Spleen (tissue), 7 donors: ENCODE measurements at regions not wholly inside any gene's neighbourhood (a gene's known extent, or its start where the extent isn't known, plus 50 kb on each side); places are given as distances from the start of the nearest gene placed in this dataset.

Source experiments
- CTCF ChIP-seq, 11 experiments: fragments of 200-600 bp in 7 of 11; fragments of 450-650 bp in 4 of 11; sonication (generic) in 4 of 11; IDR thresholded peaks in 8 of 11; conservative IDR thresholded peaks in 3 of 11; 1 replicate in 7 of 11; 2 replicates in 4 of 11; pipeline versions ENCODE4 v1.4.0 to v1.8.0; 2016 to 2021; ENCODE audit warnings: antibody characterized with exemption in 11 of 11, inconsistent platforms in 4 of 11, mild to moderate bottlenecking in 1 of 11
- POLR2A ChIP-seq, 3 donors: fragments of 450-650 bp; IDR thresholded peaks; one replicate each; pipeline ENCODE4 v1.5.1; 2017; ENCODE audit warnings: antibody characterized with exemption in 3 of 3, mild to moderate bottlenecking in 1 of 3
- POLR2AphosphoS5 ChIP-seq, 3 donors: sonication (generic); formaldehyde crosslinking; IDR thresholded peaks; one replicate each; pipeline ENCODE4 v1.5.1; 2017; ENCODE audit warnings: antibody characterized with exemption in 3 of 3
- donor health status: DM: no; HTN: no; CAD: no; lungs with moderate emphysema.
- donor health status: DM: no; HTN: no; CAD: no.
- donor health status: DM: no; HTN: no; CAD: no.

DNA sequence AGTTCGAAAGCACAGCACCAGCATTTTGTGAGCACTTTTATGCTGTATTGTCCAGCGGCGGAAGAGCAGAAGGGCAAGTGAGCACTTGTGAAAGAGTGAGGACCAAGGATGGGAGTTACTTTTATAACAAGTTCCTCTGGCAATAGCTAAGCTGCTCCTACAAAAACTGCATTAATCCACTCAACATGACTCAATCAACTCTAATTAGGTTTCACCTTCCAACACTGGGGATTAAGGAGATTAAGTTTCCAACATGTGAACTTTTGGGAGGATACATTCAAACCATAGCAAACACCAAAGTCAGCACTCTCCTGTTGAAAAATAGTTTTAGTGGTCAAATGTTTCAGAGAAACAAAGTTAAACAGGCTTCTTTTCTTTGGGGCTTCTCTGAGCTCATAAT is 844.5 kb downstream of the REEP3 start:
- no peak for TF ChIP-seq CTCF (IDR thresholded peaks at IDR 0.05 in 8 of 11, conservative IDR thresholded peaks at IDR 0.05 in 3 of 11)
- no peak for TF ChIP-seq POLR2A (IDR thresholded peaks at IDR 0.05)
- TF ChIP-seq POLR2AphosphoS5 (IDR thresholded peaks at IDR 0.05) = no peak
